ENCODE measurements at regions not wholly inside any gene's neighbourhood (a gene's known extent, or its start where the extent isn't known, plus 50 kb on each side); places are given as distances from the start of the nearest gene placed in this dataset. TPM values are rescaled to one million over a fixed set of nuclear protein-coding genes. Genes with fewer than 3 reads are reported as not detected.

- Histone ChIP-seq H3K4me3 (replicated peaks in 1 of 3; ENCODE audit: low read depth in 2 of 3, low read length in 3 of 3) (peak overlapping the region in 1 of 3 experiments; percentile 47), H3K27me3 (ENCODE audit: control insufficient read depth in 2 of 2, insufficient read depth in 2 of 2, low read length in 2 of 2) (no peaks in the 10 kb centered on the region), H3K4me2 (replicated peaks; ENCODE audit: extremely low read depth, low read length, poor library complexity, severe bottlenecking) (peak overlapping the region; percentile 57), H3K27ac (ENCODE audit: low read depth in 1 of 2, low read length in 2 of 2) (peak overlapping the region; percentile 80 to 87), H4K20me1 (ENCODE audit: insufficient read depth, low read length) (no peaks in the 10 kb centered on the region), H3K9me3 (replicated peaks in 1 of 2; ENCODE audit: control insufficient read depth in 1 of 2, insufficient read depth in 1 of 2, low read length in 2 of 2) (no peaks in the 10 kb centered on the region), H3K36me3 (replicated peaks in 1 of 2; ENCODE audit: control insufficient read depth in 1 of 2, insufficient read depth in 2 of 2, low read length in 2 of 2) (no peaks in the 10 kb centered on the region), H3K4me1 (ENCODE audit: control insufficient read depth in 1 of 2, insufficient read depth in 2 of 2, low read length in 2 of 2) (peaks cover 58 to 65% of the 10 kb centered on the region in 2 donors), H3K9ac (ENCODE audit: insufficient read depth, low read length, poor library complexity, severe bottlenecking) (peak overlapping the region; percentile 27), H2AFZ (ENCODE audit: insufficient read depth, low read depth, low read length, poor library complexity, severe bottlenecking) (peak overlapping the region; percentile 69), H3K79me2 (ENCODE audit: insufficient read depth, low read length) (no peaks in the 10 kb centered on the region)
- Mint-ChIP-seq H3K4me3 (peak overlapping the region in 1 of 2 donors; percentile 51), H3K4me1 (peaks cover 60% of the 10 kb centered on the region), H3K36me3 (peaks cover 0 to 3% of the 10 kb centered on the region in 2 donors), H3K9me3 (peaks cover 0 to 2% (median 0%) of the 10 kb centered on the region in 7 donors), H3K27me3 (ENCODE audit: low read depth in 3 of 3) (peaks cover under 1 to 12% (median 2%) of the 10 kb centered on the region in 3 donors), H3K27ac (peak overlapping the region; percentile 87 to 96 (median 92))
- intact Hi-C loops (cut with micrococcal nuclease) = loop anchor here in 1 of 2 donors (10.0 kb wide), 1 partner anchor 49 kb away; no protein-coding TSS in a partner anchor
- TF ChIP-seq CTCF (IDR thresholded peaks at IDR 0.05) = no peak
- 8% methylated on average over 5 of the region's 7 CpGs for WGBS (ENCODE audit: insufficient coverage)
- DNase-seq = peak in 2 of 3 donors; percentile 41 to 45
Observed at GRCh38 chr14:92264195-92264594, 58.8 kb upstream of the SLC24A4 start.

GRCh38 chr14:92266216-92266615 is 56.7 kb upstream of the SLC24A4 start:
- peaks cover 0 to 2% (median 0%) of the 10 kb centered on the region in 7 donors for H3K9me3 Mint-ChIP-seq
- no peak for TF ChIP-seq CTCF (IDR thresholded peaks at IDR 0.05)
- no peak overlapping the region for H3K9ac ChIP-seq (ENCODE audit: insufficient read depth, low read length, poor library complexity, severe bottlenecking)
- peaks cover 2 to 12% (median 10%) of the 10 kb centered on the region in 3 donors for H3K27me3 Mint-ChIP-seq (ENCODE audit: low read depth in 3 of 3)
- WGBS (ENCODE audit: insufficient coverage) = 97% methylated on average over 6 of the region's 10 CpGs
- no peak overlapping the region for H3K27ac Mint-ChIP-seq
- H2AFZ ChIP-seq (ENCODE audit: insufficient read depth, low read depth, low read length, poor library complexity, severe bottlenecking) = no peak overlapping the region
- no peak overlapping the region for H3K4me3 ChIP-seq (replicated peaks in 1 of 3; ENCODE audit: low read depth in 2 of 3, low read length in 3 of 3)
- H3K27ac ChIP-seq (ENCODE audit: low read depth in 1 of 2, low read length in 2 of 2) = no peak overlapping the region
- no peaks in the 10 kb centered on the region for H3K79me2 ChIP-seq (ENCODE audit: insufficient read depth, low read length)
- peaks cover 38 to 45% of the 10 kb centered on the region in 2 donors for H3K4me1 ChIP-seq (ENCODE audit: control insufficient read depth in 1 of 2, insufficient read depth in 2 of 2, low read length in 2 of 2)
- H3K4me3 Mint-ChIP-seq = no peak overlapping the region
- peaks cover 0 to 3% of the 10 kb centered on the region in 2 donors for H3K36me3 Mint-ChIP-seq
- peaks cover 40% of the 10 kb centered on the region for H3K4me1 Mint-ChIP-seq
- no peaks in the 10 kb centered on the region for H4K20me1 ChIP-seq (ENCODE audit: insufficient read depth, low read length)
- intact Hi-C loops (cut with micrococcal nuclease) = loop anchor here in 1 of 2 donors (10.0 kb wide), 1 partner anchor 51 kb away; no protein-coding TSS in a partner anchor
- DNase-seq = no peak
- H3K4me2 ChIP-seq (replicated peaks; ENCODE audit: extremely low read depth, low read length, poor library complexity, severe bottlenecking) = no peak overlapping the region
- H3K9me3 ChIP-seq (replicated peaks in 1 of 2; ENCODE audit: control insufficient read depth in 1 of 2, insufficient read depth in 1 of 2, low read length in 2 of 2) = no peaks in the 10 kb centered on the region
- peaks cover 0 to 3% of the 10 kb centered on the region in 2 donors for H3K27me3 ChIP-seq (ENCODE audit: control insufficient read depth in 2 of 2, insufficient read depth in 2 of 2, low read length in 2 of 2)
- no peaks in the 10 kb centered on the region for H3K36me3 ChIP-seq (replicated peaks in 1 of 2; ENCODE audit: control insufficient read depth in 1 of 2, insufficient read depth in 2 of 2, low read length in 2 of 2)

Small RNA genes lying in the stretch of these regions (small RNA-seq; reads per million reads assigned to genes)
- not detected for gene RNU6-366P (ENCODE audit: insufficient read length, low read depth)
